Stimulated activated effector memory CD8-positive, alpha-beta T cell treated with anti-CD3 and anti-CD28 coated beads, Interleukin-12 subunit alpha, Interleukin-12 subunit beta, amount 100 ng/mL, for 72 hours (primary cell): ENCODE measurements at regions not wholly inside any gene's neighbourhood (a gene's known extent, or its start where the extent isn't known, plus 50 kb on each side); places are given as distances from the start of the nearest gene placed in this dataset.

Experiments used
- ATAC-seq: fragments of 150-1000 bp; cut with Tn5 transposase; 2 replicates; pipeline ENCODE4 v1.10.0; 2021
- DNase-seq, 2 donors: peaks; one replicate each; pipeline ENCODE4 v3.0.0; 2021 to 2022; ENCODE audit warnings: low spot score in 2 of 2
- H3K27ac Mint-ChIP-seq: one replicate; pipeline ENCODE4 v1.8.0; 2022; ENCODE audit warnings: mild to moderate bottlenecking, mixed read lengths
- H3K36me3 Mint-ChIP-seq: one replicate; pipeline ENCODE4 v1.8.0; 2022; ENCODE audit warnings: mild to moderate bottlenecking, mixed read lengths
- H3K4me1 Mint-ChIP-seq: one replicate; pipeline ENCODE4 v1.8.0; 2022; ENCODE audit warnings: mixed read lengths
- H3K4me3 Mint-ChIP-seq: one replicate; pipeline ENCODE4 v1.8.0; 2022; ENCODE audit warnings: mild to moderate bottlenecking, mixed read lengths
- H3K9me3 Mint-ChIP-seq: one replicate; pipeline ENCODE4 v1.8.0; 2022; ENCODE audit warnings: mixed read lengths

DNA sequence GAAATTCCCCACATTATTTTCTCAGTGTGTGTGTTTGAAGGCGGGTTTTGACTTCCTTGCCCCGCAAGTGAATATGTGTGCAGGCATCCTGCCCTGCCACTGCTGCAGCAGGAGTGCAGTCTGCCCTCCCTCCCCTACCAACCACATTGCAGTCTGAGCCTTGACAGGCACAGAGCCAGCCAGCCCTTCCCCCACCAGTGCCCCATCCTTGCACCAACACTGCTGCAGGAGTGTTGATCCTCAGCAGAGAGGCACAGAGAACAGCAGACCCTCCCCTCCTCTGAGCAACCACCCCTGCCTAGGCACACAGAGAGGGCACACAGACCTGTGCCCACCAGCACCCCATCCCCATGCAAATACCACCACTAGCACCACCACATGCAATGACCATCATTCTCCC is 683.0 kb upstream of the PKDCC start:
- Mint-ChIP-seq H3K9me3 (peaks cover 10% of the 10 kb centered on the region), H3K36me3 (no peaks in the 10 kb centered on the region), H3K4me3 (no peak overlapping the region), H3K27ac (no peak overlapping the region), H3K4me1 (no peaks in the 10 kb centered on the region)
- DNase-seq: no peak
- ATAC-seq: peak; percentile 24

DNA sequence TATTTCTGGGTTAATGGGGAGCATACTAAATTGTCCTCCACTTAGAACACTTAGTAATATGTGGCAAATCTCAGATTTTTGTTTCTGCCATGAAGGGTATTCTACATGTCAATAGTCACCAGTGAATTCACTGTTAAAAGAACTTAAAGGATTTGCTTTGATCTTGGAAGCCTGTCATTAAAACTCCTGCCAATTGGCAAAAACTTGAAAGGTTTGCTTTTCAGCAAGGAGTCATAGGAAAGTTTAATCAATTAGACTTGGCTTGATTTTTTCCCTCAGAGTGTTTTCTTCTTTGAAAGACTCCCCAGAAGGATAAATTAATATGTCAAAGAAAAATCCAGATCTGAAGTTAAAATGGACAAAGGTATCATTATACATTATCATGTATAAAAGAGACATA is 671.9 kb upstream of the PKDCC start:
- H3K4me1 Mint-ChIP-seq: no peaks in the 10 kb centered on the region
- H3K27ac Mint-ChIP-seq: no peak overlapping the region
- H3K9me3 Mint-ChIP-seq: peaks cover 16% of the 10 kb centered on the region
- no peak for ATAC-seq
- DNase-seq: no peak
- H3K36me3 Mint-ChIP-seq: no peaks in the 10 kb centered on the region
- H3K4me3 Mint-ChIP-seq: no peak overlapping the region

DNA sequence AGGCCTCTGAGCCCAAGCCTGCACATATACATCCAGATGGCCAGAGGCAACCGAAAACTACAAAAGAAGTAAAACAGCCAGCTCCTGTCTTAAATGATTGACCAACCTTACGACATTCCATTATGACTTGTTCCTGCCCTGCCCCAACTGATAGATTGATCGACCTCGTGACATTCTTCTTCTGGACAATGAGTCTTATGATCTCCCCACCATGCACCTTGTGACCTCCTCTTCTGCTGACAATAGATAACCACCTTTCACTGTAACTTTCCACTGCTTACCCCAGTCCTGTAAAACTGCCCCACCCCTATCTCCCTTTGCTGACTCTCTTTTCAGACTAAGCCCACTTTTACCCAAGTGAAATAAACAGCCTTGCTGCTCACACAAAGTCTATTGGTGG is 670.0 kb upstream of the PKDCC start:
- no peak for DNase-seq
- peaks cover 10% of the 10 kb centered on the region for H3K9me3 Mint-ChIP-seq
- H3K27ac Mint-ChIP-seq: no peak overlapping the region
- H3K4me3 Mint-ChIP-seq: no peak overlapping the region
- H3K4me1 Mint-ChIP-seq: no peaks in the 10 kb centered on the region
- ATAC-seq: no peak
- H3K36me3 Mint-ChIP-seq: no peaks in the 10 kb centered on the region

DNA sequence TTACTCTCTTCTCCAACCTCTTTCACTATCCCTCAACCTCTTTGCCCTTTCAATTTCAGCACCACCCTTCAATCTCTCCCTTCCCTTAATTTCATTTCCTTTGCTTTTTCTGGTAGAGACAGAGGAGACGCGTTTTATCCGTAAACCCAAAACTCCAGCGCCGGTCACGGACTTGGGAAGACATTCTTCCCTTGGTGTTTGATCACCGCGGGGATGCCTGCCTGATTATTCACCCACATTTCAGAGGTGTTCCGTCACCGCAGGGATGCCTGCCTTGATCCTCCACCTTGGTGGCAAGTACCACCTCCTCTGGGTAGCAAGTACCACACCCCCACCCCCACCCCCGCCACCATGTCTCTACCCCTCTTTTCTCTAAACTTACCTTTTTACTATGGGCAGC is 669.4 kb upstream of the PKDCC start:
- no peak overlapping the region for H3K27ac Mint-ChIP-seq

DNA sequence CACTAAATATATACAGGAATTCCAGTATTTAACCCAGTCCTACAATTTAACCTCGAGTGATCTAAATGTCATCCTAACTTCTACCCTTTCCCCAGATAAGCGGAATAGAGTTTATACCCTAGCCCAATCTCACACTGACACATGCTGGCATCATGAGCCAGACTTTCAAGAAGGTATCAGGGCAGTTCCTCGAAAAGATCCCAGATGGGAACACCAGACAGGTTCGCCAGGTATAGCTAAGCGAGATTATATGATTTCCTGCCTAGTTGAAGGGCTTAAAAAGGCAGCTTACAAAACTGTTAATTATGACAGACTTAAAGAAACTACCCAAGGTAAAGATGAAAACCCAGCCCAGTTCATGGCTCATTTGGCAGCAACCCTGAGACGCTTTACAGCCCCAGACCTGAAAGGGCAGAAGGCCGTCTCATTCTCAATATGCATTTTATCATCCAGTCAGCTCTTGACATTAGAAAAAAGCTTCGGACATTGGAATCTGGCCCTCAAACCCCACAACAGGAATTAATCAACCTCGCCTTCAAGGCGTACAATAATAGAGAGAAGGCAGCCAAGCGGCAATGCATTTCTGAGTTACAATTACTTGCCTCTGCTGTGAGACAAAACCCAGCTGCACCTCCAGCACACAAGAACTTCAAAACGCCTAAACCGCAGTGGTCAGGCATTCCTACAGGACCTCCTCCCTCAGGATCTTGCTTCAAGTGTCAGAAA is 668.2 kb upstream of the PKDCC start:
- peaks cover 10% of the 10 kb centered on the region for H3K9me3 Mint-ChIP-seq
- DNase-seq: no peak
- no peak overlapping the region for H3K27ac Mint-ChIP-seq
- H3K36me3 Mint-ChIP-seq: no peaks in the 10 kb centered on the region
- no peaks in the 10 kb centered on the region for H3K4me1 Mint-ChIP-seq
- no peak overlapping the region for H3K4me3 Mint-ChIP-seq
- no peak for ATAC-seq

More for the DNA sequence above, 669.4 kb upstream of the PKDCC start:
- no peak for DNase-seq
- Mint-ChIP-seq H3K9me3 (peaks cover 10% of the 10 kb centered on the region), H3K4me3 (no peak overlapping the region), H3K36me3 (no peaks in the 10 kb centered on the region), H3K4me1 (no peaks in the 10 kb centered on the region)
- no peak for ATAC-seq

DNA sequence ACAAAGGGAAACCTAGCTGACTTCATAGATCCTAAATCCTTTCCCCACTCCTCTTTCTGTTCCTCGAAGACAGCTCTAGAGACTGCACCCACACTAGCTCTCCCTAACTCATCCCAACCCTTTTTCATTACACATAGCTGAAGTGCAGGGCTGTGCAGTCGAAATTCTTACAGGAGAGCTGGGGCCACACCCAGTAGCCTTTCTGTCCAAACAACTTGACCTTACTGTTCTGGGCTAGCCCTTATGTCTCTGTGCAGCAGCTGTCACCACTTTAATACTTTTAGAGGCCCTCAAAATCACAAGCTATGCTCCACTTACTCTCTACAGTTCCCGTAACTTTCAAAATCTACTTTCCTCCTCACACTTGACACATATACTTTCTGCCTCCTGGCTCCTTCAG is 666.1 kb upstream of the PKDCC start:
- no peaks in the 10 kb centered on the region for H3K4me1 Mint-ChIP-seq
- DNase-seq: no peak
- H3K27ac Mint-ChIP-seq: no peak overlapping the region
- no peak overlapping the region for H3K4me3 Mint-ChIP-seq
- H3K9me3 Mint-ChIP-seq: peaks cover 10% of the 10 kb centered on the region
- ATAC-seq: no peak
- H3K36me3 Mint-ChIP-seq: no peaks in the 10 kb centered on the region

DNA sequence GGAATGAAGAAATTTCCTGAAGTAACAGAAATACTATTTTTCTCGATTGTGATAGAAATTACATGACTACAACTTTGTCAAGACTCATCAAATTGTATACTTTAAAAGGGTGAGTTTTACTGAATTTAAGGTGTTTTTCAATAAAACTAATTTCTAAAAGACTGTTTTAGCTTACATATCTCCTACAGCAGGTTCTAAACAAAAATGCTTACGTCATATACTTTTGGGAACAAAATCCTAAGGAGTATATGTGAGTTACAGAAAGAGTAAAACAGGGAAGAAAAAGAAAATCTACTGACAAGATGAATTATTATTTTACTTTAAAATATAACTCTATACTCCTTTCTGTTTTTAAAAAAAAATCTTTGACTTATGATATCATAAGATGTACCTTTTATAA is 660.3 kb upstream of the PKDCC start:
- Mint-ChIP-seq H3K4me3 (no peak overlapping the region), H3K4me1 (no peaks in the 10 kb centered on the region), H3K9me3 (no peaks in the 10 kb centered on the region)

DNA sequence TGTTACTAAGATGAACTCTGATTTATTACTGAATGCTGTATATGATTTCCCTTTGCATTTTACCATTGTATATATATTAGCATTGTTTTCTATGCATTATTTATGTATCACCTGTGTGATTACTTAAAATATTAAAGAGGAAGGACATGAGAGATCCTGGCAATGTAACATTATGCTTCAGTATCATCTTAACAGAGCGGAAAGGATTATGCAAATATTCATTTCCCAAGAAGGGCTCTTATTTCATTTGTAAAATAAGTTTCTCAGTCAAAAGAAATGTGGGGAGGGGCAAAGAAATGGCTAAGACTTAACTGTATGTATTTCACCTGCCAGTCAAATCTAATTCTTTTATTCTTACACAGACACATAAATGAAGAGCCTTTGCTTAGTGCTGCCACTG is 654.2 kb upstream of the PKDCC start:
- Mint-ChIP-seq H3K27ac (no peak overlapping the region), H3K4me3 (no peak overlapping the region), H3K36me3 (no peaks in the 10 kb centered on the region), H3K9me3 (peaks cover 7% of the 10 kb centered on the region), H3K4me1 (no peaks in the 10 kb centered on the region)
- ATAC-seq (no peak), DNase-seq (no peak)

More for the DNA sequence above, 660.3 kb upstream of the PKDCC start:
- ATAC-seq: no peak
- no peak for DNase-seq
- Mint-ChIP-seq H3K27ac (no peak overlapping the region), H3K36me3 (no peaks in the 10 kb centered on the region)

DNA sequence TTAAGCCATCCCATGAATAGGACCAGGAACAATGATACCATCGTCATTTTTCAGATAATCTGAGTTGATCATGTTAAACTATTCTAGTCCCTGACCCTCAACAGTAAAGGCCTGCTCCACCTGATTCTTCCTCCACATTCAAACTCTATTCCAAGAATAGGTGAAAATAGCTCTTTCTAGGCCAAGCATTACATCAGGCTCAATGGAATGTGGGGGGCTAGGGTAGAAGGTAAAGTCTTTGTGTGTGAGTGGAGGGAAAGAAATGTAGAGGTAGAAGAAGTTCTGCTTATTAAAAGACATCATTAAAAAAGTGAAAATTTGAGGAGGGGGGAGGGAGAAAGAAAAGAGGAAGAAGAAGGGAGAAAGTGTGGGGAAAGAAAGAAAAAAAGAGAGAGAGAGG is 653.3 kb upstream of the PKDCC start:
- Mint-ChIP-seq H3K9me3 (peaks cover 7% of the 10 kb centered on the region), H3K4me1 (no peaks in the 10 kb centered on the region), H3K4me3 (no peak overlapping the region), H3K27ac (no peak overlapping the region), H3K36me3 (no peaks in the 10 kb centered on the region)
- DNase-seq (no peak), ATAC-seq (no peak)

DNA sequence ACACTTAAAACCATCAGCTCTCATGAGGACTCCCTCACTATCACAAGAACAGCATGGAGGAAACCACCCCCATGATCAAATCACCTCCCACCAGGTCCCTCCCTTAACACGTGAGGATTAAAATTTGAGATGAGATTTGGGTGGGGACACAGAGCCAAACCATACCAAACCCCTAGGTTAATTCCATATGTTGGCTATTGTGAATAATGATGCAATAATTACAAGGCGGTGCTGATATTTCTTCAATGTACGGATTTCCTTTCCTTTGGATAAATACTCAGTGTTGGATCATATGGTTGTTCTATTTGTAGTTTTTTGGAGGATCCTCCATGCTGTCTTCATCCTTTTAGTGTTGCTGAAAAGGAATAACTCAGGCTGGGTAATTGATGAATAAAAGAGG is 652.1 kb upstream of the PKDCC start:
- Mint-ChIP-seq H3K4me3 (no peak overlapping the region), H3K36me3 (no peaks in the 10 kb centered on the region), H3K9me3 (peaks cover 7% of the 10 kb centered on the region), H3K27ac (no peak overlapping the region), H3K4me1 (no peaks in the 10 kb centered on the region)
- DNase-seq: no peak
- ATAC-seq: no peak

DNA sequence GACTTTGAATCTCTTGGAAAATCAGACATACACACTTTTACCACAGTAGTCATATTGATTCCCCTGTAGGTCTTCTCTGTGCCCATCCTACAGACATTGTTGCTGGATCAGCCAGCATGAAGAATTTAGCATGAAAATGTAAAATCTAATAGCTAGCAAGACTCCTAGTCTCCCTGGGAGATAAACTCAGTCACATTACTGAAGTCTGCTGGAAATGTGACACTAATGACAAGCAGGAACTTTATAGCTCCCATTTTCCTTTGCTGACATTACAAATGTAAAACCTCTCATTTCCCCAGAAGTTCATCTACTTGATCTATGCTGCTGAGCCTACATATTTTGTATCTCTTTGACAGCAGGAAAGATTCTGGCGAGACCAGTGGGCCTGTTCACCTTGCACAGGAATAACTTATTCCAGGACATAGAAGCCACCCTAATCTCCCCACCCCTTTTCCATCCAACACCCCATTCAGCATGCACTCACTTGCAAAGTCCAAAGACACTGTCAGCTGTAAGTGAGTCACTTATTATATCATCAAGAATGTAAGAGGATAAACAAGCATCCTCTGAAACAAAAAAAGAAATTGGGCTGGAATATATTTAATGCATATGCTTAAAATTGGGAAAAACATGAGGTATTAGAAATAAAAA is 648.3 kb upstream of the PKDCC start:
- peaks cover 7% of the 10 kb centered on the region for H3K9me3 Mint-ChIP-seq
- no peaks in the 10 kb centered on the region for H3K4me1 Mint-ChIP-seq
- DNase-seq: no peak
- no peak for ATAC-seq
- no peaks in the 10 kb centered on the region for H3K36me3 Mint-ChIP-seq
- no peak overlapping the region for H3K27ac Mint-ChIP-seq
- H3K4me3 Mint-ChIP-seq: no peak overlapping the region

DNA sequence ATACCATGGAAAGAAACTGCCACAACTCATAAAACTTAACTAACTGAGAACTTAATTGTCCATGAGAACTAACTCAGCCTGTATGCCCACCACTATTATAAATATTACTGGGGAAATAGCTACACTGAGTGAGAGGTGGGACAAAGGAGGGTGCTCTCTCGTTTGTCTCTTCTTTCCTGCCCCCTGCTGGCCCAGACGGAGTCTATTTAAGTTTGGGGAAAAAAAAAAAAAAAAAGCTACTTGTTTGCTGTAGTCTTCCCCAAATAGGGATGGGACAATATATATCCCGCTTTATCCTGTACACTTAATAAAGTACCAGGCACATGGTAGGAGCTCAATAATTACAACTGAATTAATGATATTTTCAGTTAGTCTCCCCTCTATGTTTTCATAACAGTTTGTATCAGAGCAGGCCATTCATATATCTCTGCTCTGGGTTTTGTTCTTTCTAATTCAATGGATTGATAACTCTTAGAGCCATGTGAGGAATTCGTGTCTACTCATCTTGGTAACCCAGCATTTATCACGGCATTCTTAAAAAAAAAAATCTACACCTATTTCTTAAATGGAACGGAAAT is 647.6 kb upstream of the PKDCC start:
- ATAC-seq: no peak
- peaks cover 7% of the 10 kb centered on the region for H3K9me3 Mint-ChIP-seq
- H3K27ac Mint-ChIP-seq: no peak overlapping the region
- no peak overlapping the region for H3K4me3 Mint-ChIP-seq
- no peaks in the 10 kb centered on the region for H3K4me1 Mint-ChIP-seq
- no peak for DNase-seq
- no peaks in the 10 kb centered on the region for H3K36me3 Mint-ChIP-seq

DNA sequence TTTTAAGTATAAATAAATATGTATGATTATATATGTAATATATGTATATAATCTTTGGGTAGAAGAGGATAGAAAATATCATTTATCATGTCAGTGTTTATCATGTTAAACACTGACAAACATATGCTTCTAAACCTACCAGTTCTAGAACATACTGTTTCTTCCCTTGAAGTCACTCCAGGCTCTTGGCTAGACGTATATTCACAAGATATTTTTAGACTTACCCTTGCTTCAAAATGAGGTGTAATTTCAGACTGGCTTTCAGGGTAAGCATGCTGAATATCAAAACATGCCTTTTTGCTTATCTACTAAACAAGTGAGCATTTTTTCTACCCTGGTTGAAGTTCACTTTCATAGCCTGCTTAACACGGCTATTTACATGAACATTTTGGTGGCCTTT is 642.4 kb upstream of the PKDCC start:
- no peak for DNase-seq
- Mint-ChIP-seq H3K27ac (no peak overlapping the region), H3K4me3 (no peak overlapping the region), H3K36me3 (no peaks in the 10 kb centered on the region), H3K9me3 (peaks cover 2% of the 10 kb centered on the region), H3K4me1 (no peaks in the 10 kb centered on the region)
- ATAC-seq: no peak

DNA sequence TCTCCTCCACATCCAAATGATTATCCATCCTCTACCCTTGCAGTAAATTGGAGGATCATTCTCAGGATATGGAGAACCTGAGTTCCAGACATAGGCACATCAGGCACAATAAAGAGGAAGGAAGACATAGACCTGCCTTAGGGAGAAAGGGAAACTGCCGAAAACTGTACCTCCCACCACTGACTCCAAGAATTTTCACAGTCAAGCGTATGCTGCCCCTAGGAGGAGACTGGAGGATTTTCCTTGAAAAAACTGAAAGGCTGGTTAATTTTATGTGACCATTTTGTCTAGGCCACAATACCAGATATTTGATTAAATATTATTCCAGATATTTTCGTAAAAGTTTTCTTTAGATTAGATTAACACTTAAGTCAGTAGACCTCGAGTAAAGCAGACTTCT is 638.5 kb upstream of the PKDCC start:
- Mint-ChIP-seq H3K4me1 (no peaks in the 10 kb centered on the region), H3K9me3 (peaks cover 7% of the 10 kb centered on the region), H3K4me3 (no peak overlapping the region), H3K36me3 (no peaks in the 10 kb centered on the region), H3K27ac (no peak overlapping the region)
- ATAC-seq (no peak), DNase-seq (no peak)

DNA sequence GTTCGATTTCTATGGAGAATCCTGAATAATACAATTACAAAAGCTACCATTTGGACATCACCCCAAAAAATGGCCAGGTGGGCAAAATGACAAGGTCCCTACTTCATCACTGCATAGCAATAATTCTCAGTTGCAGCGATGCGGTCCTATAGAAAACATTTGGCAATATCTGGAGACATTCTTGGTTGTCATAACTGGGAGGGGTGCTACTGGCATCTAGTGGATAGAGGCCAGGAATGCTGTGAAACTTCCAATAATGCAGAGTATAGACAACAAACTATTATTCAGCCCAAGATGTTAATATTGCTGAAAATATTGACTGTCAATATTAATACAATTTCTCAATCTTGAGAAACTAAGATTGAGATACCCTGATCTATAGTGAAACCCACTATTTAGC is 637.8 kb upstream of the PKDCC start:
- H3K27ac Mint-ChIP-seq: no peak overlapping the region
- H3K9me3 Mint-ChIP-seq: peaks cover 7% of the 10 kb centered on the region
- H3K4me1 Mint-ChIP-seq: no peaks in the 10 kb centered on the region

DNA sequence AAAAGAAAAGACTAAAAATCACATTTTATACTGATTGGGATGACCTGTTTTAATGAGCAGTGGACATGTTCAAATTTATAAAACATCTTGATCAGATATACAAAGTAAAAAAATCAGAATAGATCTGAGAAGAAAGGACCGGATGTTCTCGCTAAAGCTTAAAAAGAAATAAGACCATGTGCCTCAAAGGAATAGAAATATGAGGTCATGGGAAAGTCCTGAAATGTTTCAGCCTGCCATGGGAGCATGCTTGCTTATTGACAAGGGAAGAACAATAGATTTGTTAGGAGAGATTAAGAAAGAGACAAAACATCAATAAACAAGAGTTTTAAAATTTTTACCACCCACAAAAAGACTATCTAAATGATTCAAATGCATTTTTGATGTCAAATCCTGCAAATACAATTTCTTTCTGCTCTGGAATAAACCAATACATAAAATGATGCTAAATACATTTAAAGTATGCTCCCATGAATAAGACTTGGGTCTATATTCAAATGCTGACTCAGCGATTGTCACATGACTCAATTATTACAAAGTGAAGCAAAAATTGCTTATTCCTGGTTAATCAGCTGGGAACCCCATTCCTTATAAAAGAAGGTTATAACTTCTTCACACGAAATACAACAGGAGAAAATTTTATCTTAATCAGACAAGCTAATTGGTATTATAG is 633.9 kb upstream of the PKDCC start:
- Mint-ChIP-seq H3K27ac (no peak overlapping the region), H3K4me3 (no peak overlapping the region), H3K9me3 (peaks cover 7% of the 10 kb centered on the region), H3K36me3 (no peaks in the 10 kb centered on the region), H3K4me1 (no peaks in the 10 kb centered on the region)
- DNase-seq (no peak), ATAC-seq (no peak)

More for the DNA sequence above, 637.8 kb upstream of the PKDCC start:
- H3K36me3 Mint-ChIP-seq: no peaks in the 10 kb centered on the region
- ATAC-seq (no peak), DNase-seq (no peak)
- no peak overlapping the region for H3K4me3 Mint-ChIP-seq
